GM23338 (cell line): ENCODE measurements at regions not wholly inside any gene's neighbourhood (a gene's known extent, or its start where the extent isn't known, plus 50 kb on each side); places are given as distances from the start of the nearest gene placed in this dataset.

Source experiments
- ATAC-seq: fragments of 200-7000 bp; cut with Tn5 transposase; 3 replicates; pipeline ENCODE4 v1.9.1; 2020
- DNase-seq: peaks from one replicate; pipeline ENCODE4 v3.0.0-alpha.2; 2015; ENCODE audit warnings: low spot score
- H2AFZ ChIP-seq: fragments of 200-600 bp; sonication (generic); 2 replicates; pipeline ENCODE4 v1.8.0; 2016; ENCODE audit warnings: antibody characterized with exemption, mild to moderate bottlenecking, moderate library complexity
- H3F3A ChIP-seq: fragments of 200-600 bp; sonication (generic); replicated peaks from 2 replicates; pipeline ENCODE4 v1.8.0; 2017; ENCODE audit warnings: antibody characterized with exemption, mixed run types, low read depth
- H3K27ac ChIP-seq: fragments of 200-600 bp; sonication (generic); 2 replicates; pipeline ENCODE4 v1.6.1; 2016; ENCODE audit warnings: low read depth
- H3K27me3 ChIP-seq: fragments of 200-600 bp; sonication (generic); 2 replicates; pipeline ENCODE4 v1.8.0; 2016; ENCODE audit warnings: mild to moderate bottlenecking, mixed run types, moderate library complexity; ENCODE audit not compliant: insufficient read depth
- H3K36me3 ChIP-seq: fragments of 200-600 bp; sonication (generic); 2 replicates; pipeline ENCODE4 v1.8.0; 2016; ENCODE audit warnings: mild to moderate bottlenecking; ENCODE audit not compliant: insufficient read depth
- H3K4me1 ChIP-seq: fragments of 200-600 bp; sonication (generic); 2 replicates; pipeline ENCODE4 v1.8.0; 2016; ENCODE audit warnings: mild to moderate bottlenecking, moderate library complexity; ENCODE audit not compliant: insufficient read depth
- H3K4me2 ChIP-seq: fragments of 200-600 bp; sonication (generic); 2 replicates; pipeline ENCODE4 v1.7.1; 2017; ENCODE audit warnings: mixed run types
- H3K4me3 ChIP-seq: fragments of 200-600 bp; sonication (generic); 2 replicates; pipeline ENCODE4 v1.6.1; 2016; ENCODE audit warnings: mixed run types
- H3K79me2 ChIP-seq: fragments of 200-600 bp; sonication (generic); replicated peaks from 2 replicates; pipeline ENCODE4 v1.8.0; 2017; ENCODE audit warnings: mild to moderate bottlenecking; ENCODE audit not compliant: insufficient read depth
- H3K9me2 ChIP-seq: fragments of 200-600 bp; sonication (generic); 2 replicates; pipeline ENCODE4 v1.8.0; 2017; ENCODE audit not compliant: insufficient read depth
- H4K20me1 ChIP-seq: fragments of 200-600 bp; sonication (generic); replicated peaks from 2 replicates; pipeline ENCODE4 v1.8.0; 2017; ENCODE audit warnings: mild to moderate bottlenecking; ENCODE audit not compliant: insufficient read depth
- H3K27ac Mint-ChIP-seq: 2 replicates; pipeline ENCODE4 v1.8.0; 2020; ENCODE audit warnings: inconsistent platforms, mild to moderate bottlenecking, moderate library complexity, mixed read lengths
- H3K27me3 Mint-ChIP-seq: 3 replicates; pipeline ENCODE4 v1.8.0; 2022; ENCODE audit warnings: low read depth, mild to moderate bottlenecking, moderate library complexity, mixed read lengths, inconsistent platforms; ENCODE audit not compliant: insufficient read depth, poor library complexity
- H3K36me3 Mint-ChIP-seq: 3 replicates; pipeline ENCODE4 v1.8.0; 2021; ENCODE audit warnings: low read depth, mild to moderate bottlenecking, inconsistent platforms, moderate library complexity, mixed read lengths
- H3K4me1 Mint-ChIP-seq: 3 replicates; pipeline ENCODE4 v1.8.0; 2020; ENCODE audit warnings: mild to moderate bottlenecking, inconsistent platforms, mixed read lengths
- H3K4me3 Mint-ChIP-seq: 3 replicates; pipeline ENCODE4 v1.8.0; 2021; ENCODE audit warnings: moderate library complexity, mild to moderate bottlenecking, inconsistent platforms, mixed read lengths
- H3K9me3 Mint-ChIP-seq: 3 replicates; pipeline ENCODE4 v1.8.0; 2020; ENCODE audit warnings: moderate library complexity, mild to moderate bottlenecking, inconsistent platforms, mixed read lengths
- CTCF ChIP-seq, 2 experiments: fragments of 200-600 bp in 1 of 2; sonication (generic) in 1 of 2; conservative IDR thresholded peaks; 2 replicates each; pipeline versions ENCODE4 v1.5.1 to v1.6.1; 2016 to 2017; ENCODE audit warnings: antibody characterized with exemption in 2 of 2, low read depth in 2 of 2, mild to moderate bottlenecking in 2 of 2, moderate library complexity in 1 of 2
- ETS1 ChIP-seq: IDR thresholded peaks from 2 replicates; pipeline ENCODE4 v1.6.1; 2016; ENCODE audit warnings: antibody characterized with exemption
- EZH2 ChIP-seq: fragments of 200-600 bp; sonication (generic); IDR thresholded peaks from one replicate; pipeline ENCODE4 v1.8.0; 2017; ENCODE audit warnings: antibody characterized with exemption, mild to moderate bottlenecking, low read depth; ENCODE audit not compliant: unreplicated experiment
- EZH2phosphoT487 ChIP-seq: fragments of 200-600 bp; sonication (generic); IDR thresholded peaks from one replicate; pipeline ENCODE4 v1.8.1; 2018; ENCODE audit warnings: antibody characterized with exemption; ENCODE audit not compliant: unreplicated experiment
- JUNB ChIP-seq: IDR thresholded peaks from one replicate; pipeline ENCODE4 v1.6.1; 2016; ENCODE audit warnings: antibody characterized with exemption; ENCODE audit not compliant: unreplicated experiment
- POLR2AphosphoS5 ChIP-seq: IDR thresholded peaks from 2 replicates; pipeline ENCODE4 v1.6.1; 2016; ENCODE audit warnings: antibody characterized with exemption, low read depth
- STAT1 ChIP-seq: IDR thresholded peaks from one replicate; pipeline ENCODE4 v1.6.1; 2016; ENCODE audit warnings: antibody characterized with exemption; ENCODE audit not compliant: unreplicated experiment
- ZNF114 ChIP-seq: fragments of 250-450 bp; sonication (Bioruptor Pico); IDR thresholded peaks from 2 replicates; pipeline ENCODE4 v1.5.0; 2020; ENCODE audit warnings: mild to moderate bottlenecking, moderate library complexity
- ZNF331 ChIP-seq: fragments of 250-450 bp; sonication (Bioruptor Pico); IDR thresholded peaks from 2 replicates; pipeline ENCODE4 v1.5.0; 2020; ENCODE audit warnings: low read depth, mild to moderate bottlenecking, moderate library complexity
- ZNF462 ChIP-seq: fragments of 250-450 bp; sonication (Bioruptor Pico); IDR thresholded peaks from 2 replicates; pipeline ENCODE4 v1.5.0; 2020; ENCODE audit warnings: mild to moderate bottlenecking, moderate library complexity

- DNase-seq (no peak), ATAC-seq (no peak)
- TF ChIP-seq ZNF462 (no peak), EZH2 (no peak), ZNF331 (no peak), JUNB (no peak), STAT1 (no peak)
- Histone ChIP-seq H2AFZ (no peak overlapping the region), H3K4me2 (no peak overlapping the region), H3K4me1 (peaks cover 5% of the 10 kb centered on the region), H3K79me2 (no peaks in the 10 kb centered on the region), H4K20me1 (no peaks in the 10 kb centered on the region), H3K9me2 (peaks cover 5% of the 10 kb centered on the region; the same call in 1 of the 2 replicates), H3K27ac (no peak overlapping the region), H3F3A (no peaks in the 10 kb centered on the region), H3K27me3 (no peaks in the 10 kb centered on the region), H3K36me3 (no peaks in the 10 kb centered on the region), H3K4me3 (no peak overlapping the region)
- Mint-ChIP-seq H3K27ac (no peak overlapping the region), H3K36me3 (peaks cover 3% of the 10 kb centered on the region; the same call in 2 of the 3 replicates), H3K4me3 (no peak overlapping the region), H3K27me3 (peaks cover 5% of the 10 kb centered on the region), H3K4me1 (peaks cover 13% of the 10 kb centered on the region), H3K9me3 (peaks cover 9% of the 10 kb centered on the region; the same call in 2 of the 3 replicates)
These were observed 57.1 kb upstream of the BCL6 start for GRCh38 chr3:187802203-187802927.

GRCh38 chr3:187802928-187803259 lies 57.6 kb upstream of the BCL6 start:
- Mint-ChIP-seq H3K9me3 (peaks cover 9% of the 10 kb centered on the region; the same call in 2 of the 3 replicates), H3K36me3 (peaks cover 3% of the 10 kb centered on the region; the same call in 2 of the 3 replicates), H3K27ac (no peak overlapping the region), H3K4me1 (peaks cover 13% of the 10 kb centered on the region), H3K4me3 (no peak overlapping the region), H3K27me3 (peaks cover 3% of the 10 kb centered on the region)
- no peak overlapping the region for H3K4me2 ChIP-seq
- H2AFZ ChIP-seq = no peak overlapping the region
- DNase-seq (no peak), ATAC-seq (no peak)
- no peaks in the 10 kb centered on the region for H3K36me3 ChIP-seq
- peaks cover 5% of the 10 kb centered on the region; the same call in 1 of the 2 replicates for H3K9me2 ChIP-seq
- no peaks in the 10 kb centered on the region for H3K27me3 ChIP-seq
- H3K4me3 ChIP-seq = no peak overlapping the region
- no peak overlapping the region for H3K27ac ChIP-seq
- H3K4me1 ChIP-seq = peaks cover 5% of the 10 kb centered on the region
- H3K79me2 ChIP-seq = no peaks in the 10 kb centered on the region
- no peaks in the 10 kb centered on the region for H3F3A ChIP-seq
- H4K20me1 ChIP-seq = no peaks in the 10 kb centered on the region
- no peak for TF ChIP-seq ETS1
- TF ChIP-seq EZH2phosphoT487 = no peak
- TF ChIP-seq POLR2AphosphoS5 = no peak
- no peak for TF ChIP-seq CTCF (conservative IDR thresholded peaks at IDR 0.05; ENCODE audit: low read depth in 2 of 2)
- TF ChIP-seq ZNF331 = no peak
- TF ChIP-seq EZH2 = no peak
- TF ChIP-seq ZNF114 (CRISPR knock-in tag) = no peak
- no peak for TF ChIP-seq JUNB
